Uterus (tissue), 3 donors: ENCODE measurements at regions not wholly inside any gene's neighbourhood (a gene's known extent, or its start where the extent isn't known, plus 50 kb on each side); places are given as distances from the start of the nearest gene placed in this dataset.

Experiments used
- DNase-seq, 2 donors: peaks; one replicate each; pipeline ENCODE4 v3.0.0-alpha.2; 2019 to 2020
- H3K27ac ChIP-seq, 2 donors: fragments of 200-600 bp; sonication (generic); 1 replicate in 1 of 2; 2 replicates in 1 of 2; pipeline ENCODE4 v1.5.1; 2016 to 2018
- H3K27me3 ChIP-seq, 2 donors: fragments of 200-600 bp; sonication (generic); one replicate each; pipeline ENCODE4 v1.5.1; 2018 to 2019; ENCODE audit warnings: control low read depth in 1 of 2
- H3K36me3 ChIP-seq, 2 donors: fragments of 200-600 bp; sonication (generic); one replicate each; pipeline ENCODE4 v1.5.1; 2019; ENCODE audit warnings: control low read depth in 1 of 2
- H3K4me1 ChIP-seq, 2 donors: fragments of 200-600 bp; sonication (generic); one replicate each; pipeline ENCODE4 v1.5.1; 2018 to 2019; ENCODE audit warnings: control low read depth in 1 of 2
- H3K4me3 ChIP-seq, 2 donors: fragments of 200-600 bp; sonication (generic); 1 replicate in 1 of 2; 2 replicates in 1 of 2; pipeline ENCODE4 v1.5.1; 2018 to 2019; ENCODE audit warnings: mild to moderate bottlenecking in 1 of 2
- H3K9me3 ChIP-seq, 2 donors: fragments of 200-600 bp; sonication (generic); one replicate each; pipeline ENCODE4 v1.5.1; 2019; ENCODE audit warnings: control low read depth in 1 of 2
- CTCF ChIP-seq, 4 experiments: fragments of 200-600 bp in 2 of 4; fragments of 450-650 bp in 2 of 4; sonication (generic) in 2 of 4; IDR thresholded peaks; one replicate each; pipeline ENCODE4 v1.5.1; 2016 to 2019; ENCODE audit warnings: antibody characterized with exemption in 4 of 4, mild to moderate bottlenecking in 2 of 4, moderate library complexity in 1 of 4
- POLR2A ChIP-seq, 2 donors: fragments of 450-650 bp; IDR thresholded peaks; one replicate each; pipeline ENCODE4 v1.6.1; 2016; ENCODE audit warnings: antibody characterized with exemption in 2 of 2, mild to moderate bottlenecking in 1 of 2, moderate library complexity in 1 of 2
- intact Hi-C: fragments of 100-400 bp; cut with DNase I; formaldehyde crosslinking; loops from one replicate; pipeline ENCODE4 v1.15.1; 2023; ENCODE audit warnings: low total_unique reads
- donor health status: DM: yes; HTN: yes; CAD: no.

- H3K27ac ChIP-seq: no peak overlapping the region
- no peaks in the 10 kb centered on the region for H3K36me3 ChIP-seq
- H3K9me3 ChIP-seq: no peaks in the 10 kb centered on the region
- no peak overlapping the region for H3K4me3 ChIP-seq
- no peak for TF ChIP-seq POLR2A (IDR thresholded peaks at IDR 0.05)
- peak; percentile 22 to 54 (median 51) for TF ChIP-seq CTCF (IDR thresholded peaks at IDR 0.05)
- no peaks in the 10 kb centered on the region for H3K4me1 ChIP-seq
- no peaks in the 10 kb centered on the region for H3K27me3 ChIP-seq
- DNase-seq: no peak
- intact Hi-C loops: no loop called here
Measured at GRCh38 chr7:85554236-85555178, 367.7 kb upstream of the SEMA3D start.

- Histone ChIP-seq H3K4me3 (no peak overlapping the region), H3K36me3 (no peaks in the 10 kb centered on the region), H3K9me3 (no peaks in the 10 kb centered on the region), H3K4me1 (no peaks in the 10 kb centered on the region), H3K27ac (no peak overlapping the region), H3K27me3 (no peaks in the 10 kb centered on the region)
- intact Hi-C loops: no loop called here
- DNase-seq: no peak
- TF ChIP-seq CTCF (IDR thresholded peaks at IDR 0.05) (no peak), POLR2A (IDR thresholded peaks at IDR 0.05) (no peak)
Measured at GRCh38 chr7:85535974-85536729, 349.3 kb upstream of the SEMA3D start.

GRCh38 chr7:85529831-85530230 lies 343.0 kb upstream of the SEMA3D start:
- no peaks in the 10 kb centered on the region for H3K4me1 ChIP-seq
- TF ChIP-seq POLR2A (IDR thresholded peaks at IDR 0.05) (no peak), CTCF (IDR thresholded peaks at IDR 0.05) (no peak)
- H3K27me3 ChIP-seq: no peaks in the 10 kb centered on the region
- H3K4me3 ChIP-seq: no peak overlapping the region
- intact Hi-C loops: no loop called here
- H3K9me3 ChIP-seq: no peaks in the 10 kb centered on the region
- no peak overlapping the region for H3K27ac ChIP-seq
- no peaks in the 10 kb centered on the region for H3K36me3 ChIP-seq
- no peak for DNase-seq

- TF ChIP-seq POLR2A (IDR thresholded peaks at IDR 0.05) (no peak), CTCF (IDR thresholded peaks at IDR 0.05) (no peak)
Measured at GRCh38 chr7:85529201-85529600, 342.3 kb upstream of the SEMA3D start.

GRCh38 chr7:85528581-85528980 lies 341.7 kb upstream of the SEMA3D start:
- H3K9me3 ChIP-seq: no peaks in the 10 kb centered on the region
- H3K36me3 ChIP-seq: no peaks in the 10 kb centered on the region
- H3K27ac ChIP-seq: no peak overlapping the region
- no peak overlapping the region for H3K4me3 ChIP-seq
- no peaks in the 10 kb centered on the region for H3K27me3 ChIP-seq
- intact Hi-C loops: no loop called here
- DNase-seq: no peak
- TF ChIP-seq CTCF (IDR thresholded peaks at IDR 0.05) (no peak), POLR2A (IDR thresholded peaks at IDR 0.05) (no peak)
- H3K4me1 ChIP-seq: no peaks in the 10 kb centered on the region

More at GRCh38 chr7:85529201-85529600, 342.3 kb upstream of the SEMA3D start:
- DNase-seq: no peak
- Histone ChIP-seq H3K27ac (no peak overlapping the region), H3K36me3 (no peaks in the 10 kb centered on the region), H3K4me1 (no peaks in the 10 kb centered on the region), H3K9me3 (no peaks in the 10 kb centered on the region), H3K27me3 (no peaks in the 10 kb centered on the region), H3K4me3 (no peak overlapping the region)
- intact Hi-C loops: no loop called here
